C4-2B (cell line): ENCODE measurements at regions not wholly inside any gene's neighbourhood (a gene's known extent, or its start where the extent isn't known, plus 50 kb on each side); places are given as distances from the start of the nearest gene placed in this dataset.

Source experiments
- CTCF ChIP-seq: fragments of 450-650 bp; conservative IDR thresholded peaks from 2 replicates; pipeline ENCODE4 v1.5.1; 2017; ENCODE audit warnings: mild to moderate bottlenecking
- ZFX ChIP-seq: fragments of 450-650 bp; IDR thresholded peaks from 2 replicates; pipeline ENCODE4 v1.6.1; 2017

- TF ChIP-seq CTCF (peak; percentile 85), ZFX (no peak)
Measured at GRCh38 chr15:70466895-70467529, 296.3 kb downstream of the UACA start.
